Psoas muscle (tissue), 7 donors: ENCODE measurements at regions not wholly inside any gene's neighbourhood (a gene's known extent, or its start where the extent isn't known, plus 50 kb on each side); places are given as distances from the start of the nearest gene placed in this dataset.

Source experiments
- ATAC-seq, 4 donors: fragments of 200-7000 bp; cut with Tn5 transposase; one replicate each; pipeline ENCODE4 v1.9.1; 2020; ENCODE audit warnings: moderate library complexity in 3 of 4, mild to moderate bottlenecking in 2 of 4
- DNase-seq, 2 donors: peaks; one replicate each; pipeline ENCODE4 v3.0.0-alpha.2; 2020
- H3K27ac ChIP-seq: fragments of 200-600 bp; one replicate; pipeline ENCODE4 v1.8.0; 2022
- H3K27me3 ChIP-seq, 3 donors: fragments of 200-600 bp in 1 of 3; one replicate each; pipeline versions ENCODE4 v1.6.1 to v1.8.0; 2013 to 2022; ENCODE audit warnings: low read length in 2 of 3, mild to moderate bottlenecking in 2 of 3, moderate library complexity in 1 of 3; ENCODE audit not compliant: insufficient read depth in 3 of 3
- H3K36me3 ChIP-seq, 2 donors: fragments of 200-600 bp in 1 of 2; one replicate each; pipeline versions ENCODE4 v1.6.1 to v1.8.0; 2013 to 2022; ENCODE audit warnings: low read depth in 1 of 2, mild to moderate bottlenecking in 1 of 2, moderate library complexity in 1 of 2; ENCODE audit not compliant: insufficient read depth in 1 of 2
- H3K4me1 ChIP-seq: fragments of 200-600 bp; one replicate; pipeline ENCODE4 v1.8.0; 2022
- H3K4me3 ChIP-seq: fragments of 200-600 bp; one replicate; pipeline ENCODE4 v1.8.0; 2022; ENCODE audit warnings: mild to moderate bottlenecking
- H3K9me3 ChIP-seq: fragments of 200-600 bp; one replicate; pipeline ENCODE4 v1.8.0; 2022
- CTCF ChIP-seq: fragments of 200-600 bp; IDR thresholded peaks from one replicate; pipeline ENCODE4 v1.8.0; 2022; ENCODE audit warnings: antibody characterized with exemption
- WGBS, 3 donors: extraction: QIAGEN DNeasy Blood & Tissue Kit; methylation state at CpG; one replicate each; pipeline versions ENCODE4 v1.1.6 to v1.1.7; 2013; 5-methylcytosine and 5-hydroxymethylcytosine counted together
- intact Hi-C, 2 donors: fragments of 100-400 bp; cut with DNase I; formaldehyde crosslinking; loops; one replicate each; pipeline versions ENCODE4 v1.11.0 to v1.14.2; 2022
- donor health status: healthy with polysubstance abuse.
- donor health status: DM: no; HTN: no; CAD: no; lungs with moderate emphysema.
- donor health status: Bipolar disorder and iron deficiency.
- donor health status: healthy.
- donor health status: DM: yes; HTN: yes; CAD: no.
- donor health status: DM: no; HTN: no; CAD: no.
- donor health status: DM: yes; HTN: yes; CAD: no.

- 44 to 78% (median 66%) methylated on average over 2 of the region's 2 CpGs for WGBS, 3 donors
- ATAC-seq (no peak), DNase-seq (no peak)
- no peaks in the 10 kb centered on the region for H3K4me1 ChIP-seq
- intact Hi-C loops: no loop called here
- no peak for TF ChIP-seq CTCF
- H3K27me3 ChIP-seq: peaks cover 0 to 3% (median 0%) of the 10 kb centered on the region in 3 donors
- H3K4me3 ChIP-seq: no peak overlapping the region
- H3K36me3 ChIP-seq: no peaks in the 10 kb centered on the region
- H3K9me3 ChIP-seq: peaks cover 3% of the 10 kb centered on the region
- H3K27ac ChIP-seq: no peak overlapping the region
Observed at GRCh38 chr7:32336726-32337125, 153.5 kb downstream of the LSM5 start.

GRCh38 chr7:32335107-32335506 is 155.1 kb downstream of the LSM5 start:
- Histone ChIP-seq H3K4me3 (no peak overlapping the region), H3K36me3 (no peaks in the 10 kb centered on the region), H3K27ac (no peak overlapping the region), H3K9me3 (peaks cover 3% of the 10 kb centered on the region), H3K4me1 (no peaks in the 10 kb centered on the region), H3K27me3 (peaks cover 0 to 3% (median under 1%) of the 10 kb centered on the region in 3 donors)
- WGBS, 3 donors: 58 to 71% (median 68%) methylated on average over 1 of the region's 1 CpG
- DNase-seq: no peak
- no peak for ATAC-seq
- TF ChIP-seq CTCF: no peak
- intact Hi-C loops: no loop called here

- H3K4me3 ChIP-seq: no peak overlapping the region
- peaks cover 0 to 2% (median 0%) of the 10 kb centered on the region in 3 donors for H3K27me3 ChIP-seq
- H3K4me1 ChIP-seq: no peaks in the 10 kb centered on the region
- H3K9me3 ChIP-seq: peaks cover 3% of the 10 kb centered on the region
- H3K36me3 ChIP-seq: no peaks in the 10 kb centered on the region
- no peak overlapping the region for H3K27ac ChIP-seq
- WGBS, 3 donors: 69 to 77% (median 73%) methylated on average over 5 of the region's 5 CpGs
- DNase-seq (no peak), ATAC-seq (no peak)
- TF ChIP-seq CTCF: no peak
- intact Hi-C loops: no loop called here
Observed at GRCh38 chr7:32330602-32331001, 159.6 kb downstream of the LSM5 start.

- H3K4me1 ChIP-seq: no peaks in the 10 kb centered on the region
- 50 to 61% (median 61%) methylated on average over 1 of the region's 1 CpG for WGBS, 3 donors
- TF ChIP-seq CTCF: no peak
- intact Hi-C loops: no loop called here
- H3K27ac ChIP-seq: no peak overlapping the region
- ATAC-seq (no peak), DNase-seq (no peak)
- peaks cover 0 to 2% (median 0%) of the 10 kb centered on the region in 3 donors for H3K27me3 ChIP-seq
- no peaks in the 10 kb centered on the region for H3K36me3 ChIP-seq
- H3K9me3 ChIP-seq: no peaks in the 10 kb centered on the region
- no peak overlapping the region for H3K4me3 ChIP-seq
Observed at GRCh38 chr7:32326078-32326477, 164.1 kb downstream of the LSM5 start.

- Histone ChIP-seq H3K36me3 (no peaks in the 10 kb centered on the region), H3K27me3 (peaks cover 0 to 10% (median 0%) of the 10 kb centered on the region in 3 donors), H3K4me1 (no peaks in the 10 kb centered on the region), H3K4me3 (no peak overlapping the region), H3K9me3 (no peaks in the 10 kb centered on the region), H3K27ac (no peak overlapping the region)
- ATAC-seq: no peak
- intact Hi-C loops: no loop called here
- DNase-seq: no peak
- WGBS, 3 donors: 77 to 88% (median 84%) methylated on average over 3 of the region's 3 CpGs
- TF ChIP-seq CTCF: no peak
Observed at GRCh38 chr7:32323712-32324111, 166.5 kb downstream of the LSM5 start.
